ENCODE measurements at regions not wholly inside any gene's neighbourhood (a gene's known extent, or its start where the extent isn't known, plus 50 kb on each side); places are given as distances from the start of the nearest gene placed in this dataset.
"Not testable (repeated sequence)": the region's sequence is repeated elsewhere in the genome, so short reads cannot be mapped to it uniquely, and the experiment has no call there.

GRCh38 chr2:130266836-130267235 lies 68.6 kb upstream of the TUBA3E start:
- H3K27me3 ChIP-seq; H3K4me1 ChIP-seq; H3K9me3 ChIP-seq; intact Hi-C loops (cut with DNase I); H3K4me3 ChIP-seq (replicated peaks in 1 of 3); DNase-seq; H3K36me3 ChIP-seq; H3K27ac ChIP-seq: not testable (repeated sequence)
- WGBS, 2 donors, result 94 to 97% methylated on average over 7 of the region's 7 CpGs

DNA sequence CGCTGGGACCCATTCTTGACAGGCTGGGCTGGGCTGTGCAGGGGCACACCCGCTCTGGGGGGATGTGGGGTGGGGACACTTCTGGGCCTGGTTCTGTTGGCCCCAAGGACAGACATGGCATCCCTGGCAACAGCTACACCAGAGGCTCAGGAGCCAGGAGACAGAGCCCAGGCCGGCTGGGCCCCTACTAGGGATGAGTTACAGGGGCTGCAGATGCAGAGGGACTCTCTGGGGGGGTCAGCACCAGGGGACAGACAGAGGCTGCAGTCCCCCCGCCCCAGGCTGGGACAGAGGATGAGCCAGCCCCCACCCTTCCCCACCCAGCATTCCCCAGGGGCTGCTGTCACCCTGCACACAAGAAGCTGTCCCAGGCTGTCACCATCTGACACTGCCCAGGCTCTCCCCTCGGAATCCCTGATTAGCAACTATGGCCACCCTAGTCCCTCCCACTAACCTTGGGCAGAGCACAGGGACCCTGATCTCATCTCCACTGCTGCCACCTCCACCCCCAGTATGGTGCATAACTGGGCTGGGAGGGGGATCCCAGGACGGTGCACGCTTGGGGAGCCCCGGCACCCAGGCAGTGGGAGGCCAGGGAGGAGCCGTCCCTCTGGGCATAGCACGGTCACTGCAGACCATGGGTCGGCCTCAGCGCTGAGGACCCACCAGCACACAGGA lies 67.5 kb upstream of the TUBA3E start:
- H3K4me1 ChIP-seq; DNase-seq; H3K4me3 ChIP-seq (replicated peaks in 1 of 3); H3K9me3 ChIP-seq; H3K36me3 ChIP-seq; H3K27ac ChIP-seq; H3K27me3 ChIP-seq; intact Hi-C loops (cut with DNase I): not testable (repeated sequence)
- WGBS, 2 donors, result 86 to 100% methylated on average over 3 to 7 of the region's 12 CpGs

DNA sequence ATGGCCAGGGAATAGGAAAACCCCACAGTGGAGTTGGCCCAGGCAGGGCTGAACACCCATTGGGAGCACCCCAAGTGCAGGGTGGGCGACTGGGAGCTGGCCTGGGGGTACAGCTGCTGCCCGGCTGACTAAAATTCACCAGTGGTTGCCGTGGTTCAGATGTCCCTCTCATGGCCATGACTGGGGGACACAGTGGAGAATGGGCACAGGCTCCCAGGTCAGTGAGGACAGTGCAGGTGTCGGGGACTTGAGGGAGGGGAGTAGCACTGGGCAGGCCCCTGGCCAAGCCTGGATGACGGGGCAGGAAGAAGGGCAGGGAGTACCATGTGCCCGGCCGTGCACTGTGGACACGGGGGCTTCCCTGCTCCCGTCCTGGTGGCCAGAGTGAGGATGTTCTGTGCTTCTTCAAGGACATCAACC lies 66.7 kb upstream of the TUBA3E start:
- H3K36me3 ChIP-seq; intact Hi-C loops (cut with DNase I); H3K27ac ChIP-seq; H3K4me1 ChIP-seq; DNase-seq; H3K4me3 ChIP-seq (replicated peaks in 1 of 3); H3K9me3 ChIP-seq; H3K27me3 ChIP-seq: not testable (repeated sequence)
- WGBS, 2 donors, result 94 to 97% methylated on average over 4 to 6 of the region's 9 CpGs

GRCh38 chr2:130264501-130264900 lies 66.3 kb upstream of the TUBA3E start:
- Histone ChIP-seq H3K9me3 (no peaks in the 10 kb centered on the region), H3K4me1 (no peaks in the 10 kb centered on the region), H3K36me3 (no peaks in the 10 kb centered on the region), H3K4me3 (replicated peaks in 1 of 3) (no peak overlapping the region), H3K27me3 (no peaks in the 10 kb centered on the region), H3K27ac (no peak overlapping the region)
- TF ChIP-seq POLR2A (IDR thresholded peaks at IDR 0.05), result no peak
- 83 to 91% methylated on average over 5 of the region's 5 CpGs for WGBS, 2 donors
- DNase-seq, result no peak
- intact Hi-C loops (cut with DNase I), result no loop called here

GRCh38 chr2:130264046-130264445 lies 65.8 kb upstream of the TUBA3E start:
- Histone ChIP-seq H3K27me3 (no peaks in the 10 kb centered on the region), H3K36me3 (no peaks in the 10 kb centered on the region), H3K4me1 (peaks cover 0 to 4% of the 10 kb centered on the region in 2 donors), H3K27ac (no peak overlapping the region), H3K4me3 (replicated peaks in 1 of 3) (no peak overlapping the region), H3K9me3 (no peaks in the 10 kb centered on the region)
- no peak for DNase-seq
- 66 to 98% methylated on average over 2 to 7 of the region's 7 CpGs for WGBS, 2 donors
- intact Hi-C loops (cut with DNase I), result no loop called here
- no peak for TF ChIP-seq CTCF (IDR thresholded peaks at IDR 0.05)
- TF ChIP-seq POLR2A (IDR thresholded peaks at IDR 0.05), result no peak

DNA sequence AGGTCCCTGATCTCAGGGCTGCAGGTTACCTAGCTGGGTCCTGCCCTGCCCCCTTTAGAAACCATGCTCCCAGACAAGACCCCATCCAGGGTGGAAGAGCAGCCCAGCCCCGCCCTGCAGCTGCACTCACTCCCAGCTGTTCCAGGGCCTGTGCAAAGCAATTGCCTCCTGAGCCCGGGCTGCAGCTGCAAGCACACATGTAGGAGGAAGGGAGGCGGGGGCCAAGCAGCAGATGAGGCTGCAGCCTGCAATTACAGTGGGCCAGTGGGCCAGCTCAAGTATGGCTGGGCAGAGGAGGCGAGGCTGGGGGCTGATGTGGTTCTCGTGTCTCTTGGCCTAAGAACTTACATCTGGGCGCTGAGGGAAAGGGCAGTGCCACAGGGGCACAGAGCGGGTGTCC lies 65.4 kb upstream of the TUBA3E start:
- TF ChIP-seq POLR2A (IDR thresholded peaks at IDR 0.05) (no peak), CTCF (IDR thresholded peaks at IDR 0.05) (no peak)
- H3K27ac ChIP-seq, result no peak overlapping the region
- peaks cover 0 to 9% of the 10 kb centered on the region in 2 donors for H3K4me1 ChIP-seq
- H3K9me3 ChIP-seq, result no peaks in the 10 kb centered on the region
- no peaks in the 10 kb centered on the region for H3K36me3 ChIP-seq
- no peaks in the 10 kb centered on the region for H3K27me3 ChIP-seq
- no peak for DNase-seq
- 86 to 100% methylated on average over 4 to 5 of the region's 7 CpGs for WGBS, 2 donors
- intact Hi-C loops (cut with DNase I), result no loop called here
- H3K4me3 ChIP-seq (replicated peaks in 1 of 3), result no peak overlapping the region

DNA sequence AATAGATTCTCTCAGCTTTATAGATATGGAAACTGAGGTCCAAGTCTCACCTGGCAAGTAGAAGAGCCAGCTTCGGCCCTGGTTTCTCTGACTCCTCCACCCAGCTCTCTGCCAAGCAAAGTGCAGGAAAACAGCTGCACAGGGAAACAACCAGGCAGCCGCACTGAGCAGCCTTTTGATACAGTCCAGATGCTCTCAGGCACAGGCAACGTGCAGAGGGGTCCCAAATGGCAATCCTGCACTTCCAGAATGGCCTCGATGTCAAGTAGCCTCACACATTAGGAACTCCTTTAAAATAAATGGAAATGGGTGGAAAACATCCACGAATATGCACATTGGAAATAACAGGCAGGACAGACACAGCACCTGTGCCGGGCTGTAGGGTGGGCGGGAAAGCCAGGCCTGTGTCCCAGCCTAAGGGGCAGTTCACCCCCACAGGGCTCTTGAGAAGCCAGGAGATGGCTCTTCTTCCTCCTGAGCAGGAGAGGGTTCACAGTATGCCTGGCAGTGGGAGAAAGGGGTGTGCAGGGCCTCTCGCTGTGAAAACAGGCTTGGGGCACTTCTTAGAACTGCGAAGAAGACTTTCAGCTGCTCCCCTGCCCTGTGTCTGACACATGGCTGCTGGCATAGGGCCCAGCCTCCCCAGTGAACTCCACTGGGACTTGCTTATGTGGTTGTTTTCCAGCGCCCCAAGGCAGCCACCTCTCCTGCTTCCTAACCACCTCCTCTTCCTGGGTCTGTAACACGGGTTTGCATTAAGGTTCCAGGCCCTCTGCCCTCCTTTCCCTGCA lies 63.9 kb upstream of the TUBA3E start:
- Histone ChIP-seq H3K4me3 (replicated peaks in 1 of 3) (no peak overlapping the region), H3K27ac (no peak overlapping the region), H3K36me3 (no peaks in the 10 kb centered on the region), H3K4me1 (peaks cover 0 to 12% of the 10 kb centered on the region in 2 donors), H3K27me3 (no peaks in the 10 kb centered on the region), H3K9me3 (no peaks in the 10 kb centered on the region)
- 45 to 58% methylated on average over 11 of the region's 11 CpGs for WGBS, 2 donors
- TF ChIP-seq POLR2A (IDR thresholded peaks at IDR 0.05) (no peak), CTCF (IDR thresholded peaks at IDR 0.05) (no peak)
- intact Hi-C loops (cut with DNase I), result no loop called here
- DNase-seq, result peak; percentile 46 to 53

Measured in thyroid gland (tissue), 4 donors.